GM12878 (cell line): ENCODE measurements at regions not wholly inside any gene's neighbourhood (a gene's known extent, or its start where the extent isn't known, plus 50 kb on each side); places are given as distances from the start of the nearest gene placed in this dataset.

Experiments
- ATAC-seq: fragments of 200-7000 bp; cut with Tn5 transposase; 3 replicates; pipeline ENCODE4 v1.9.1; 2020; ENCODE audit warnings: mild to moderate bottlenecking, moderate library complexity
- BruUV-seq: library from RNA; stranded (reverse); fragments of 400-500 nt; replicated peaks from 2 replicates; lab custom pipeline; 2021; lab: Mats Ljungman, UMichigan
- CTCF ChIA-PET: fragments of 300-600 bp; sonication (Branson Sonifier 250); formaldehyde crosslinking; extraction: SDS; loops from one replicate; lab custom pipeline; 2021; ENCODE audit warnings: inconsistent platforms; lab: Yijun Ruan, JAX
- POLR2A ChIA-PET: fragments of 350-600 bp; formaldehyde crosslinking; extraction: SDS; loops from one replicate; lab custom pipeline; 2021; ENCODE audit warnings: inconsistent platforms; lab: Charles Lee
- RAD21 ChIA-PET: fragments of 300-600 bp; sonication (Branson Sonifier 250); formaldehyde crosslinking; loops from one replicate; lab custom pipeline; 2023; ENCODE audit warnings: antibody characterized with exemption; ENCODE audit not compliant: unreplicated experiment; lab: Charles Lee
- SMC1A ChIA-PET: fragments of 300-600 bp; sonication (Branson Sonifier 250); formaldehyde crosslinking; loops from one replicate; lab custom pipeline; 2023; ENCODE audit not compliant: unreplicated experiment, uncharacterized antibody; lab: Charles Lee
- DNase-seq: peaks from one replicate; pipeline ENCODE4 v3.0.0-alpha.2; 2011; ENCODE audit warnings: low read depth, low spot score
- FAIRE-seq: peaks from 3 replicates; lab custom pipeline; 2011; peaks lifted over from hg19 to GRCh38; lab: Jason Lieb, UNC
- H2AFZ ChIP-seq: 2 replicates; pipeline ENCODE4 v1.6.0; 2011; ENCODE audit warnings: low read depth, low read length, control low read depth; ENCODE audit not compliant: control insufficient read depth
- H3K27ac ChIP-seq: 2 replicates; pipeline ENCODE4 v1.5.1; 2011; ENCODE audit warnings: control low read depth; ENCODE audit not compliant: control insufficient read depth, insufficient read depth
- H3K27me3 ChIP-seq, 2 experiments: replicated peaks in 1 of 2; 2 replicates each; pipeline versions ENCODE4 v1.6.0 to v1.6.1; 2011; ENCODE audit warnings: low read length in 1 of 2; ENCODE audit not compliant: control insufficient read depth in 2 of 2, insufficient read depth in 2 of 2
- H3K36me3 ChIP-seq, 2 experiments: 2 replicates each; pipeline ENCODE4 v1.5.1; 2011; ENCODE audit warnings: low read length in 1 of 2; ENCODE audit not compliant: control insufficient read depth in 2 of 2, insufficient read depth in 2 of 2
- H3K4me1 ChIP-seq: 2 replicates; pipeline ENCODE4 v1.6.1; 2011; ENCODE audit warnings: mild to moderate bottlenecking, low read length, moderate library complexity, mixed read lengths; ENCODE audit not compliant: control insufficient read depth, insufficient read depth
- H3K4me2 ChIP-seq: 2 replicates; pipeline ENCODE4 v1.6.0; 2011; ENCODE audit warnings: control low read depth; ENCODE audit not compliant: control insufficient read depth, insufficient read depth
- H3K4me3 ChIP-seq: fragments of 200-600 bp; sonication (generic); 2 replicates; pipeline ENCODE4 v1.5.1; 2016
- H3K79me2 ChIP-seq: 2 replicates; pipeline ENCODE4 v1.6.0; 2011; ENCODE audit warnings: low read length; ENCODE audit not compliant: control insufficient read depth, insufficient read depth
- H3K9ac ChIP-seq: 2 replicates; pipeline ENCODE4 v1.8.0; 2011; ENCODE audit warnings: low read length, control low read depth, mixed read lengths; ENCODE audit not compliant: control insufficient read depth, insufficient read depth
- H3K9me3 ChIP-seq: replicated peaks from 3 replicates; pipeline ENCODE4 v1.5.1; 2011; ENCODE audit warnings: mild to moderate bottlenecking, low read length; ENCODE audit not compliant: control insufficient read depth, insufficient read depth
- H4K20me1 ChIP-seq: 2 replicates; pipeline ENCODE4 v1.6.0; 2011; ENCODE audit not compliant: control insufficient read depth, insufficient read depth
- EED ChIP-seq: sonication (generic); IDR thresholded peaks from 2 replicates; pipeline ENCODE4 v1.6.1; 2016; ENCODE audit warnings: antibody characterized with exemption, low read depth
- MEF2A ChIP-seq: IDR thresholded peaks from 2 replicates; pipeline ENCODE4 v1.6.1; 2011; ENCODE audit warnings: low read depth, mild to moderate bottlenecking, low read length, moderate library complexity; ENCODE audit not compliant: insufficient read depth
- MYB ChIP-seq: fragments of 150-350 bp; IDR thresholded peaks from 2 replicates; pipeline ENCODE4 v1.6.1; 2014; ENCODE audit warnings: mild to moderate bottlenecking, low read depth, low read length, borderline replicate concordance
- PAX5 ChIP-seq: IDR thresholded peaks from 2 replicates; pipeline ENCODE4 v1.6.1; 2011; ENCODE audit warnings: low read depth, low read length, borderline replicate concordance
- POLR2A ChIP-seq: IDR thresholded peaks from 2 replicates; pipeline ENCODE4 v1.6.1; 2011; ENCODE audit warnings: low read depth, mild to moderate bottlenecking, low read length
- POLR2AphosphoS5 ChIP-seq: IDR thresholded peaks from 2 replicates; pipeline ENCODE4 v1.6.1; 2011; ENCODE audit warnings: mild to moderate bottlenecking, low read length, inconsistent platforms
- SREBF2 ChIP-seq: IDR thresholded peaks from 2 replicates; pipeline ENCODE4 v1.6.1; 2012; ENCODE audit warnings: mild to moderate bottlenecking, low read length
- STAT1 ChIP-seq: fragments of 450-650 bp; conservative IDR thresholded peaks from 2 replicates; pipeline ENCODE4 v1.6.1; 2014; ENCODE audit warnings: antibody characterized with exemption, mild to moderate bottlenecking
- WRNIP1 ChIP-seq: IDR thresholded peaks from 2 replicates; pipeline ENCODE4 v1.6.1; 2011; ENCODE audit warnings: low read depth, low read length, improper control_type of control experiment, borderline replicate concordance
- ZNF24 ChIP-seq: fragments of 450-650 bp; IDR thresholded peaks from 2 replicates; pipeline ENCODE4 v1.6.1; 2017; ENCODE audit warnings: antibody characterized with exemption, mild to moderate bottlenecking
- ZNF384 ChIP-seq: IDR thresholded peaks from 2 replicates; pipeline ENCODE4 v1.6.1; 2012; ENCODE audit warnings: low read depth, mild to moderate bottlenecking, low read length, improper control_type of control experiment, borderline replicate concordance
- WGBS: methylation state at CpG from one replicate; pipeline ENCODE4 v1.1.6; 2016; ENCODE audit warnings: low lambda C conversion rate; ENCODE audit not compliant: insufficient replicate concordance, insufficient coverage; ENCODE audit errors: missing lambda C conversion rate; 5-methylcytosine and 5-hydroxymethylcytosine counted together
- in situ Hi-C: fragments of 300-500 bp; cut with MboI; formaldehyde crosslinking; loops from 9 replicates; pipeline ENCODE4 v1.14.3; 2018; ENCODE audit warnings: mixed read lengths
- intact Hi-C: fragments of 100-400 bp; cut with micrococcal nuclease; formaldehyde crosslinking; loops from one replicate; pipeline ENCODE4 v1.14.2; 2022; ENCODE audit not compliant: unreplicated experiment
- TF ChIP-seq, protein P1 (sequence below): fragments of 450-650 bp; IDR thresholded peaks from 2 replicates; pipeline ENCODE4 v1.6.1; 2016; ENCODE audit warnings: mild to moderate bottlenecking, moderate library complexity, borderline replicate concordance
- TF ChIP-seq, protein P2 (sequence below): IDR thresholded peaks from 2 replicates; pipeline ENCODE4 v1.6.1; 2012; ENCODE audit warnings: low read depth, low read length, improper control_type of control experiment
- TF ChIP-seq, protein P3 (sequence below): fragments of 450-650 bp; IDR thresholded peaks from 2 replicates; pipeline ENCODE4 v1.6.1; 2018; ENCODE audit warnings: mild to moderate bottlenecking, low read depth, moderate library complexity; ENCODE audit not compliant: partially characterized antibody
- TF ChIP-seq, protein P4 (sequence below): fragments of 450-650 bp; IDR thresholded peaks from 2 replicates; pipeline ENCODE4 v1.6.1; 2014; ENCODE audit warnings: mild to moderate bottlenecking
- TF ChIP-seq, protein P5 (sequence below): fragments of 450-650 bp; IDR thresholded peaks from 2 replicates; pipeline ENCODE4 v1.6.1; 2017; ENCODE audit warnings: borderline replicate concordance

DNA sequence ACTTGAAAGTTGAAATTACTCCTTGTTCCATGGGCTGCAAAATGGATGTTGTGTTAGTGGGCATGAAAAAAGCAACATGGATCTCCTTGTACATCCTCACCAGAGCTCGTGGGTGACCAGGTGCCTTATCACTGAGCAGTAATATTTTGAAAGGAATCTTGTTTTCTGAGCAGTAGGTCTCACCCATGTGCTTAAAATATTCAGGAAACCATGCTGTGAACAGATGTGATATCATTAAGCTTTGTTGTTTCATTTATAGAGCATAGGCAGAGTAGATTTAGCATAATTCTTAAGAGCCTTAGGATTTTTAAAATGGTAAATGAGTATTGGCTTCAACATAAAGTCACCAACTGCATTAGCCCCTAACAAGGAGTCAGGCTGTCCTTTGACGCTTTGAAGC, 316.6 kb downstream of the TYW1 start:
- Histone ChIP-seq H3K4me1 (no peaks in the 10 kb centered on the region), H4K20me1 (no peaks in the 10 kb centered on the region), H3K36me3 (peaks cover 4 to 25% of the 10 kb centered on the region in 2 experiments), H3K27me3 (no peaks in the 10 kb centered on the region), H3K4me2 (no peak overlapping the region), H3K79me2 (no peaks in the 10 kb centered on the region), H2AFZ (no peak overlapping the region), H3K9me3 (no peaks in the 10 kb centered on the region), H3K27ac (no peak overlapping the region), H3K9ac (no peak overlapping the region), H3K4me3 (no peak overlapping the region)
- ATAC-seq (no peak), DNase-seq (no peak), FAIRE-seq (no peak)
- in situ Hi-C loops (loop anchor here (25.0 kb wide), 1 partner anchor 276 kb away; no protein-coding TSS in a partner anchor), intact Hi-C loops (no loop called here)
- RAD21 ChIA-PET = no interaction called here
- SMC1A ChIA-PET = no interaction called here
- POLR2A ChIA-PET = no interaction called here
- WGBS = 97% methylated on average over 2 of the region's 2 CpGs
- BruUV-seq = no TSS peak
- CTCF ChIA-PET = interaction anchor here (1.6 to 2.4 kb wide), 2 partner anchors 11 to 273 kb away, joined by 4 to 6 read pairs; no protein-coding TSS in a partner anchor
- TF ChIP-seq MYB (no peak), POLR2A (no peak), WRNIP1 (no peak), ZNF24 (no peak), ZNF384 (no peak), PAX5 (no peak), STAT1 (no peak), MEF2A (no peak), EED (no peak), POLR2AphosphoS5 (no peak), SREBF2 (no peak)
- TF ChIP-seq, protein P1, sequence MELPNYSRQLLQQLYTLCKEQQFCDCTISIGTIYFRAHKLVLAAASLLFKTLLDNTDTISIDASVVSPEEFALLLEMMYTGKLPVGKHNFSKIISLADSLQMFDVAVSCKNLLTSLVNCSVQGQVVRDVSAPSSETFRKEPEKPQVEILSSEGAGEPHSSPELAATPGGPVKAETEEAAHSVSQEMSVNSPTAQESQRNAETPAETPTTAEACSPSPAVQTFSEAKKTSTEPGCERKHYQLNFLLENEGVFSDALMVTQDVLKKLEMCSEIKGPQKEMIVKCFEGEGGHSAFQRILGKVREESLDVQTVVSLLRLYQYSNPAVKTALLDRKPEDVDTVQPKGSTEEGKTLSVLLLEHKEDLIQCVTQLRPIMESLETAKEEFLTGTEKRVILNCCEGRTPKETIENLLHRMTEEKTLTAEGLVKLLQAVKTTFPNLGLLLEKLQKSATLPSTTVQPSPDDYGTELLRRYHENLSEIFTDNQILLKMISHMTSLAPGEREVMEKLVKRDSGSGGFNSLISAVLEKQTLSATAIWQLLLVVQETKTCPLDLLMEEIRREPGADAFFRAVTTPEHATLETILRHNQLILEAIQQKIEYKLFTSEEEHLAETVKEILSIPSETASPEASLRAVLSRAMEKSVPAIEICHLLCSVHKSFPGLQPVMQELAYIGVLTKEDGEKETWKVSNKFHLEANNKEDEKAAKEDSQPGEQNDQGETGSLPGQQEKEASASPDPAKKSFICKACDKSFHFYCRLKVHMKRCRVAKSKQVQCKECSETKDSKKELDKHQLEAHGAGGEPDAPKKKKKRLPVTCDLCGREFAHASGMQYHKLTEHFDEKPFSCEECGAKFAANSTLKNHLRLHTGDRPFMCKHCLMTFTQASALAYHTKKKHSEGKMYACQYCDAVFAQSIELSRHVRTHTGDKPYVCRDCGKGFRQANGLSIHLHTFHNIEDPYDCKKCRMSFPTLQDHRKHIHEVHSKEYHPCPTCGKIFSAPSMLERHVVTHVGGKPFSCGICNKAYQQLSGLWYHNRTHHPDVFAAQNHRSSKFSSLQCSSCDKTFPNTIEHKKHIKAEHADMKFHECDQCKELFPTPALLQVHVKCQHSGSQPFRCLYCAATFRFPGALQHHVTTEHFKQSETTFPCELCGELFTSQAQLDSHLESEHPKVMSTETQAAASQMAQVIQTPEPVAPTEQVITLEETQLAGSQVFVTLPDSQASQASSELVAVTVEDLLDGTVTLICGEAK = no peak
- TF ChIP-seq, protein P2, sequence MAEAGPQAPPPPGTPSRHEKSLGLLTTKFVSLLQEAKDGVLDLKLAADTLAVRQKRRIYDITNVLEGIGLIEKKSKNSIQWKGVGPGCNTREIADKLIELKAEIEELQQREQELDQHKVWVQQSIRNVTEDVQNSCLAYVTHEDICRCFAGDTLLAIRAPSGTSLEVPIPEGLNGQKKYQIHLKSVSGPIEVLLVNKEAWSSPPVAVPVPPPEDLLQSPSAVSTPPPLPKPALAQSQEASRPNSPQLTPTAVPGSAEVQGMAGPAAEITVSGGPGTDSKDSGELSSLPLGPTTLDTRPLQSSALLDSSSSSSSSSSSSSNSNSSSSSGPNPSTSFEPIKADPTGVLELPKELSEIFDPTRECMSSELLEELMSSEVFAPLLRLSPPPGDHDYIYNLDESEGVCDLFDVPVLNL = no peak
- TF ChIP-seq, protein P3, sequence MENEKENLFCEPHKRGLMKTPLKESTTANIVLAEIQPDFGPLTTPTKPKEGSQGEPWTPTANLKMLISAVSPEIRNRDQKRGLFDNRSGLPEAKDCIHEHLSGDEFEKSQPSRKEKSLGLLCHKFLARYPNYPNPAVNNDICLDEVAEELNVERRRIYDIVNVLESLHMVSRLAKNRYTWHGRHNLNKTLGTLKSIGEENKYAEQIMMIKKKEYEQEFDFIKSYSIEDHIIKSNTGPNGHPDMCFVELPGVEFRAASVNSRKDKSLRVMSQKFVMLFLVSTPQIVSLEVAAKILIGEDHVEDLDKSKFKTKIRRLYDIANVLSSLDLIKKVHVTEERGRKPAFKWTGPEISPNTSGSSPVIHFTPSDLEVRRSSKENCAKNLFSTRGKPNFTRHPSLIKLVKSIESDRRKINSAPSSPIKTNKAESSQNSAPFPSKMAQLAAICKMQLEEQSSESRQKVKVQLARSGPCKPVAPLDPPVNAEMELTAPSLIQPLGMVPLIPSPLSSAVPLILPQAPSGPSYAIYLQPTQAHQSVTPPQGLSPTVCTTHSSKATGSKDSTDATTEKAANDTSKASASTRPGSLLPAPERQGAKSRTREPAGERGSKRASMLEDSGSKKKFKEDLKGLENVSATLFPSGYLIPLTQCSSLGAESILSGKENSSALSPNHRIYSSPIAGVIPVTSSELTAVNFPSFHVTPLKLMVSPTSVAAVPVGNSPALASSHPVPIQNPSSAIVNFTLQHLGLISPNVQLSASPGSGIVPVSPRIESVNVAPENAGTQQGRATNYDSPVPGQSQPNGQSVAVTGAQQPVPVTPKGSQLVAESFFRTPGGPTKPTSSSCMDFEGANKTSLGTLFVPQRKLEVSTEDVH = no peak
- TF ChIP-seq, protein P4, sequence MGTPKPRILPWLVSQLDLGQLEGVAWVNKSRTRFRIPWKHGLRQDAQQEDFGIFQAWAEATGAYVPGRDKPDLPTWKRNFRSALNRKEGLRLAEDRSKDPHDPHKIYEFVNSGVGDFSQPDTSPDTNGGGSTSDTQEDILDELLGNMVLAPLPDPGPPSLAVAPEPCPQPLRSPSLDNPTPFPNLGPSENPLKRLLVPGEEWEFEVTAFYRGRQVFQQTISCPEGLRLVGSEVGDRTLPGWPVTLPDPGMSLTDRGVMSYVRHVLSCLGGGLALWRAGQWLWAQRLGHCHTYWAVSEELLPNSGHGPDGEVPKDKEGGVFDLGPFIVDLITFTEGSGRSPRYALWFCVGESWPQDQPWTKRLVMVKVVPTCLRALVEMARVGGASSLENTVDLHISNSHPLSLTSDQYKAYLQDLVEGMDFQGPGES = no peak
- TF ChIP-seq, protein P5, sequence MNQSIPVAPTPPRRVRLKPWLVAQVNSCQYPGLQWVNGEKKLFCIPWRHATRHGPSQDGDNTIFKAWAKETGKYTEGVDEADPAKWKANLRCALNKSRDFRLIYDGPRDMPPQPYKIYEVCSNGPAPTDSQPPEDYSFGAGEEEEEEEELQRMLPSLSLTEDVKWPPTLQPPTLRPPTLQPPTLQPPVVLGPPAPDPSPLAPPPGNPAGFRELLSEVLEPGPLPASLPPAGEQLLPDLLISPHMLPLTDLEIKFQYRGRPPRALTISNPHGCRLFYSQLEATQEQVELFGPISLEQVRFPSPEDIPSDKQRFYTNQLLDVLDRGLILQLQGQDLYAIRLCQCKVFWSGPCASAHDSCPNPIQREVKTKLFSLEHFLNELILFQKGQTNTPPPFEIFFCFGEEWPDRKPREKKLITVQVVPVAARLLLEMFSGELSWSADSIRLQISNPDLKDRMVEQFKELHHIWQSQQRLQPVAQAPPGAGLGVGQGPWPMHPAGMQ = no peak
